ENCODE measurements at regions not wholly inside any gene's neighbourhood (a gene's known extent, or its start where the extent isn't known, plus 50 kb on each side); places are given as distances from the start of the nearest gene placed in this dataset.

DNA sequence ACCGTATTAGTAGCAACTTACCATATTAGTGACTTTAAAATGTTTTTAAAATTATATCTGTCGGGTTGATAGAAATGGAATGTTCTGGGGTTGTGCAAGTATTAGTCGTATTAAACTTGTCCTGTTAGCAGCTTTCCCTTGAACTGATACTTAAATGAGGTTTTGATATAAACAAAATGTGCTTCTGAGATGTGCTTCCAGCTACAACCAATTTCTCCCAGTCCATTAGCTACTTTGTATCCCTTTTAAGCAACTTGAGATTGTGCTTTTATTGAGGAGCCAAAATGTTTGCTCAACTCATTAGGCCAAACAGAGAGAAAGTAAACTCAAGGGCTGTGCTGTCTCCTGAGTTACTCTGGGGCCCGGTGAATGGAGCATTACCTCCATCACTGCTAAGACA, 255.0 kb upstream of the RBFOX1 start:
- no peak overlapping the region for H3K27ac ChIP-seq
- intact Hi-C loops (cut with DNase I): no loop called here

DNA sequence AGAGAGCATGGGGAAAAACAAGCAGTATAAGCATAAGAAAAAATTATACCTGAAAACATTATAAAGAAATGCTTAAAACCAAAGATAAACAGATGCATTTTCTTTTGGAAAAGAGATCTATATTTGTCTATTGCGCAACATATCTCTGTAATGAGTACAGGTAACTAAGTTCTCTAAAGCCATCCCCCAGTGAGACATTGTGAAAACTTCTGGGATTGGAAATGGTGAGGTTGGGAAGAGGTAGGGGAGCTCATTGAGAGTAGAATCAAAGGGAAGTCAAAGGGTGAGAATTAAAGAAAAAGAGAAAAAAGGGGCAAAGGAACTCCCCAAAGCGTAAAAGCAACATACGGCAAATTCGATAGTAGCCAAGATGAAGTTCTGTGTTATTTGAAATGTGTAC, 257.9 kb upstream of the RBFOX1 start:
- TF ChIP-seq, protein P1, sequence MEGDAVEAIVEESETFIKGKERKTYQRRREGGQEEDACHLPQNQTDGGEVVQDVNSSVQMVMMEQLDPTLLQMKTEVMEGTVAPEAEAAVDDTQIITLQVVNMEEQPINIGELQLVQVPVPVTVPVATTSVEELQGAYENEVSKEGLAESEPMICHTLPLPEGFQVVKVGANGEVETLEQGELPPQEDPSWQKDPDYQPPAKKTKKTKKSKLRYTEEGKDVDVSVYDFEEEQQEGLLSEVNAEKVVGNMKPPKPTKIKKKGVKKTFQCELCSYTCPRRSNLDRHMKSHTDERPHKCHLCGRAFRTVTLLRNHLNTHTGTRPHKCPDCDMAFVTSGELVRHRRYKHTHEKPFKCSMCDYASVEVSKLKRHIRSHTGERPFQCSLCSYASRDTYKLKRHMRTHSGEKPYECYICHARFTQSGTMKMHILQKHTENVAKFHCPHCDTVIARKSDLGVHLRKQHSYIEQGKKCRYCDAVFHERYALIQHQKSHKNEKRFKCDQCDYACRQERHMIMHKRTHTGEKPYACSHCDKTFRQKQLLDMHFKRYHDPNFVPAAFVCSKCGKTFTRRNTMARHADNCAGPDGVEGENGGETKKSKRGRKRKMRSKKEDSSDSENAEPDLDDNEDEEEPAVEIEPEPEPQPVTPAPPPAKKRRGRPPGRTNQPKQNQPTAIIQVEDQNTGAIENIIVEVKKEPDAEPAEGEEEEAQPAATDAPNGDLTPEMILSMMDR (IDR thresholded peaks at IDR 0.05): no peak
- TF ChIP-seq POLR2A (IDR thresholded peaks at IDR 0.05) (no peak), POLR2AphosphoS5 (IDR thresholded peaks at IDR 0.05; ENCODE audit: insufficient read depth in 1 of 2, low read depth in 1 of 2) (no peak)
- intact Hi-C loops (cut with DNase I): no loop called here
- no peak for DNase-seq (ENCODE audit: extremely low spot score in 2 of 2)
- H3K4me1 ChIP-seq: no peaks in the 10 kb centered on the region
- no peaks in the 10 kb centered on the region for H3K9me3 ChIP-seq
- H3K4me3 ChIP-seq: no peak overlapping the region
- no peak overlapping the region for H3K27ac ChIP-seq
- no peaks in the 10 kb centered on the region for H3K36me3 ChIP-seq
- no peaks in the 10 kb centered on the region for H3K27me3 ChIP-seq

More for the DNA sequence above, 255.0 kb upstream of the RBFOX1 start:
- Histone ChIP-seq H3K27me3 (no peaks in the 10 kb centered on the region), H3K9me3 (no peaks in the 10 kb centered on the region), H3K36me3 (no peaks in the 10 kb centered on the region), H3K4me1 (no peaks in the 10 kb centered on the region), H3K4me3 (no peak overlapping the region)
- TF ChIP-seq, protein P1 (IDR thresholded peaks at IDR 0.05): no peak
- TF ChIP-seq POLR2A (IDR thresholded peaks at IDR 0.05) (no peak), POLR2AphosphoS5 (IDR thresholded peaks at IDR 0.05; ENCODE audit: insufficient read depth in 1 of 2, low read depth in 1 of 2) (no peak)
- DNase-seq (ENCODE audit: extremely low spot score in 2 of 2): no peak

DNA sequence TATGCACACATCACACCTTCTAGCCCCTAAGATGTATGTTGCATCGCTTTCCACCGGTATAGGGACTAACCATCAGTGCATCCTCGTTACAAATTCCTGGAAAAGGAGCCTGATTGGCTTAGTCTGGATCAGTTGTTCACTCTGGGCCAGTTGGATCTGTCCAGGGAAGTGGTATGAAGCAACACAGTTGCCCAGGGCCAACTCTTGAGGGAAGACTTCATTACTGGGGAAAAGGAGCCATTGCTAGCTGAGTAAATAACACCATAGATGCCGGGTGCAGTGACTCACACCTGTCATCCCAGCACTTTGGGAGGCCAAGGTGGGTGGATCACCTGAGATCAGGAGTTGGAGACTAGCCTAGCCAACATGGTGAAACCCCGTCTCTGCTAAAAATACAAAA, 275.2 kb upstream of the RBFOX1 start:
- Histone ChIP-seq H3K27me3 (no peaks in the 10 kb centered on the region), H3K4me3 (no peak overlapping the region), H3K27ac (no peak overlapping the region), H3K9me3 (no peaks in the 10 kb centered on the region), H3K36me3 (no peaks in the 10 kb centered on the region), H3K4me1 (no peaks in the 10 kb centered on the region)
- intact Hi-C loops (cut with DNase I): no loop called here
- TF ChIP-seq POLR2A (IDR thresholded peaks at IDR 0.05) (no peak), POLR2AphosphoS5 (IDR thresholded peaks at IDR 0.05; ENCODE audit: insufficient read depth in 1 of 2, low read depth in 1 of 2) (no peak)
- TF ChIP-seq, protein P1 (IDR thresholded peaks at IDR 0.05): no peak
- no peak for DNase-seq (ENCODE audit: extremely low spot score in 2 of 2)

DNA sequence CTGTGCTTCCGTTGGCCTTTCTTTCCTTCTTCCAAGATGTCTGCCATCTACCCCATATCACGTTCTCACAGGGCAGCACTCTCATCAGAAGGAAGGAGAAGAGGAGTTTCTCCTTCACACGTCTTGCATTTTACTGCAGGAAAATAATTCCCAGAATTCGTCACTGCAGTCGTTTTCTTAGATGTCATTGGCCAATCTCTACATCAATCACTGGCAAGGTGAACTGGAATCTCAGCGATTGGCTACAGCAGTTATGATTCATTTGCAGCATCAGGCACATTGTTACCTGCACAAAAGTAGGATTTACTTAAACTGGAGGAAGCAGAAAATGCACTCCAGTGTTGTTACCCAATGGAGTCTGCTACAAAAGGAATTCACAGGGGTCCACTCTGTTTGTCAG, 277.2 kb upstream of the RBFOX1 start:
- Histone ChIP-seq H3K4me3 (no peak overlapping the region), H3K4me1 (no peaks in the 10 kb centered on the region), H3K36me3 (no peaks in the 10 kb centered on the region), H3K9me3 (no peaks in the 10 kb centered on the region), H3K27me3 (no peaks in the 10 kb centered on the region), H3K27ac (no peak overlapping the region)
- no peak for DNase-seq (ENCODE audit: extremely low spot score in 2 of 2)
- TF ChIP-seq POLR2AphosphoS5 (IDR thresholded peaks at IDR 0.05; ENCODE audit: insufficient read depth in 1 of 2, low read depth in 1 of 2) (no peak), POLR2A (IDR thresholded peaks at IDR 0.05) (no peak)
- TF ChIP-seq, protein P1 (IDR thresholded peaks at IDR 0.05): no peak
- intact Hi-C loops (cut with DNase I): no loop called here

DNA sequence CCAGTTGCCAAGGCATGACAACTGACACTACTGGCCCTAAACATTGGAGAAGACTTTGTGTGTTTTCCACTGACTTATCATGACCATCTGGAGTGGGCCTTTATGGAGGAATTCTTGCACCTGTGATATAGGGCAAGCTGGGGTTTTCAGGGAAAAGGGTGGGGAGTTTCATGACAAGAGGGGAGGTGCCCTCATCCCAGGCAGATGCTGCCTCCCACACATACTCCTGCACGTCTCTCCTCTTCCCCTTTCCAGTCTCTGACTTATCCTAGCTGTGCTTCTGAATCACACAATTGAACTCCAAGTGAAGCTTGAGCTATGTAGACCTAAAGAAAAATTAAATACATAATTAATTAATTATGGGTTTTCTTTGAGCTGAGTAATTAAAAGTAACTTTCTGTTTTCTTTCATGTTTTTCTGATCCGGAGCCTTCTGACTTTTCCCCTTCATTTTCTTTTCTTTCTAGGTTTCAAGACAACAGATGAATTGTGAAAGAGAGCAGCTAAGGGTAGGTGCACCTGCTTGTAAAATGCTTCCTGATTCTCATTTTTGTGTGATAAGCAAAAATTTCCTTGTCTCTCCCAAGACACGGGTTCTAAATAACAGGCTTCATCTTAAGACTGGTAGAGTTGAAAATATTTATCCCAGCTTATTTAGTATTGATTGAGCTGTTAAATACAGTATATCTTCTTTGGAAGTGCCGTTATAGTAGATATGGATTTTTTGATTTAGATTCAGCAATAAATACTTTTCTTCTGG, 280.9 kb upstream of the RBFOX1 start:
- Histone ChIP-seq H3K36me3 (no peaks in the 10 kb centered on the region), H3K9me3 (no peaks in the 10 kb centered on the region), H3K27me3 (no peaks in the 10 kb centered on the region), H3K4me3 (no peak overlapping the region), H3K4me1 (no peaks in the 10 kb centered on the region), H3K27ac (no peak overlapping the region)
- no peak for DNase-seq (ENCODE audit: extremely low spot score in 2 of 2)
- TF ChIP-seq, protein P1 (IDR thresholded peaks at IDR 0.05): no peak
- TF ChIP-seq POLR2AphosphoS5 (IDR thresholded peaks at IDR 0.05; ENCODE audit: insufficient read depth in 1 of 2, low read depth in 1 of 2): no peak
- TF ChIP-seq POLR2A (IDR thresholded peaks at IDR 0.05): no peak
- intact Hi-C loops (cut with DNase I): no loop called here

All from vagina (tissue), 2 donors.